GM23338 (cell line): ENCODE measurements at regions not wholly inside any gene's neighbourhood (a gene's known extent, or its start where the extent isn't known, plus 50 kb on each side); places are given as distances from the start of the nearest gene placed in this dataset.

Experiments used
- ATAC-seq: fragments of 200-7000 bp; cut with Tn5 transposase; 3 replicates; pipeline ENCODE4 v1.9.1; 2020
- DNase-seq: peaks from one replicate; pipeline ENCODE4 v3.0.0-alpha.2; 2015; ENCODE audit warnings: low spot score
- H2AFZ ChIP-seq: fragments of 200-600 bp; sonication (generic); 2 replicates; pipeline ENCODE4 v1.8.0; 2016; ENCODE audit warnings: antibody characterized with exemption, mild to moderate bottlenecking, moderate library complexity
- H3F3A ChIP-seq: fragments of 200-600 bp; sonication (generic); replicated peaks from 2 replicates; pipeline ENCODE4 v1.8.0; 2017; ENCODE audit warnings: antibody characterized with exemption, mixed run types, low read depth
- H3K27ac ChIP-seq: fragments of 200-600 bp; sonication (generic); 2 replicates; pipeline ENCODE4 v1.6.1; 2016; ENCODE audit warnings: low read depth
- H3K27me3 ChIP-seq: fragments of 200-600 bp; sonication (generic); 2 replicates; pipeline ENCODE4 v1.8.0; 2016; ENCODE audit warnings: mild to moderate bottlenecking, mixed run types, moderate library complexity; ENCODE audit not compliant: insufficient read depth
- H3K36me3 ChIP-seq: fragments of 200-600 bp; sonication (generic); 2 replicates; pipeline ENCODE4 v1.8.0; 2016; ENCODE audit warnings: mild to moderate bottlenecking; ENCODE audit not compliant: insufficient read depth
- H3K4me1 ChIP-seq: fragments of 200-600 bp; sonication (generic); 2 replicates; pipeline ENCODE4 v1.8.0; 2016; ENCODE audit warnings: mild to moderate bottlenecking, moderate library complexity; ENCODE audit not compliant: insufficient read depth
- H3K4me2 ChIP-seq: fragments of 200-600 bp; sonication (generic); 2 replicates; pipeline ENCODE4 v1.7.1; 2017; ENCODE audit warnings: mixed run types
- H3K4me3 ChIP-seq: fragments of 200-600 bp; sonication (generic); 2 replicates; pipeline ENCODE4 v1.6.1; 2016; ENCODE audit warnings: mixed run types
- H3K79me2 ChIP-seq: fragments of 200-600 bp; sonication (generic); replicated peaks from 2 replicates; pipeline ENCODE4 v1.8.0; 2017; ENCODE audit warnings: mild to moderate bottlenecking; ENCODE audit not compliant: insufficient read depth
- H3K9me2 ChIP-seq: fragments of 200-600 bp; sonication (generic); 2 replicates; pipeline ENCODE4 v1.8.0; 2017; ENCODE audit not compliant: insufficient read depth
- H4K20me1 ChIP-seq: fragments of 200-600 bp; sonication (generic); replicated peaks from 2 replicates; pipeline ENCODE4 v1.8.0; 2017; ENCODE audit warnings: mild to moderate bottlenecking; ENCODE audit not compliant: insufficient read depth
- H3K27ac Mint-ChIP-seq: 2 replicates; pipeline ENCODE4 v1.8.0; 2020; ENCODE audit warnings: inconsistent platforms, mild to moderate bottlenecking, moderate library complexity, mixed read lengths
- H3K27me3 Mint-ChIP-seq: 3 replicates; pipeline ENCODE4 v1.8.0; 2022; ENCODE audit warnings: low read depth, mild to moderate bottlenecking, moderate library complexity, mixed read lengths, inconsistent platforms; ENCODE audit not compliant: insufficient read depth, poor library complexity
- H3K36me3 Mint-ChIP-seq: 3 replicates; pipeline ENCODE4 v1.8.0; 2021; ENCODE audit warnings: low read depth, mild to moderate bottlenecking, inconsistent platforms, moderate library complexity, mixed read lengths
- H3K4me1 Mint-ChIP-seq: 3 replicates; pipeline ENCODE4 v1.8.0; 2020; ENCODE audit warnings: mild to moderate bottlenecking, inconsistent platforms, mixed read lengths
- H3K4me3 Mint-ChIP-seq: 3 replicates; pipeline ENCODE4 v1.8.0; 2021; ENCODE audit warnings: moderate library complexity, mild to moderate bottlenecking, inconsistent platforms, mixed read lengths
- H3K9me3 Mint-ChIP-seq: 3 replicates; pipeline ENCODE4 v1.8.0; 2020; ENCODE audit warnings: moderate library complexity, mild to moderate bottlenecking, inconsistent platforms, mixed read lengths
- CREB1 ChIP-seq: fragments of 250-450 bp; sonication (Bioruptor Pico); IDR thresholded peaks from 2 replicates; pipeline ENCODE4 v1.5.0; 2020; ENCODE audit warnings: low read depth, mild to moderate bottlenecking, moderate library complexity
- EZH2 ChIP-seq: fragments of 200-600 bp; sonication (generic); IDR thresholded peaks from one replicate; pipeline ENCODE4 v1.8.0; 2017; ENCODE audit warnings: antibody characterized with exemption, mild to moderate bottlenecking, low read depth; ENCODE audit not compliant: unreplicated experiment
- EZH2phosphoT487 ChIP-seq: fragments of 200-600 bp; sonication (generic); IDR thresholded peaks from one replicate; pipeline ENCODE4 v1.8.1; 2018; ENCODE audit warnings: antibody characterized with exemption; ENCODE audit not compliant: unreplicated experiment
- JUNB ChIP-seq: IDR thresholded peaks from one replicate; pipeline ENCODE4 v1.6.1; 2016; ENCODE audit warnings: antibody characterized with exemption; ENCODE audit not compliant: unreplicated experiment
- POLR2AphosphoS5 ChIP-seq: IDR thresholded peaks from 2 replicates; pipeline ENCODE4 v1.6.1; 2016; ENCODE audit warnings: antibody characterized with exemption, low read depth
- TF ChIP-seq, protein P1 (sequence below): fragments of 250-450 bp; sonication (Bioruptor Pico); IDR thresholded peaks from 2 replicates; pipeline ENCODE4 v1.5.0; 2020; ENCODE audit warnings: mild to moderate bottlenecking, moderate library complexity
- TF ChIP-seq, protein P2 (sequence below), 2 experiments: fragments of 200-600 bp in 1 of 2; sonication (generic) in 1 of 2; conservative IDR thresholded peaks; 2 replicates each; pipeline versions ENCODE4 v1.5.1 to v1.6.1; 2016 to 2017; ENCODE audit warnings: antibody characterized with exemption in 2 of 2, low read depth in 2 of 2, mild to moderate bottlenecking in 2 of 2, moderate library complexity in 1 of 2
- TF ChIP-seq, protein P3 (sequence below): IDR thresholded peaks from one replicate; pipeline ENCODE4 v1.6.1; 2018; ENCODE audit warnings: antibody characterized with exemption; ENCODE audit not compliant: unreplicated experiment
- TF ChIP-seq, protein P4 (sequence below): IDR thresholded peaks from 2 replicates; pipeline ENCODE4 v1.6.1; 2016; ENCODE audit warnings: antibody characterized with exemption

DNA sequence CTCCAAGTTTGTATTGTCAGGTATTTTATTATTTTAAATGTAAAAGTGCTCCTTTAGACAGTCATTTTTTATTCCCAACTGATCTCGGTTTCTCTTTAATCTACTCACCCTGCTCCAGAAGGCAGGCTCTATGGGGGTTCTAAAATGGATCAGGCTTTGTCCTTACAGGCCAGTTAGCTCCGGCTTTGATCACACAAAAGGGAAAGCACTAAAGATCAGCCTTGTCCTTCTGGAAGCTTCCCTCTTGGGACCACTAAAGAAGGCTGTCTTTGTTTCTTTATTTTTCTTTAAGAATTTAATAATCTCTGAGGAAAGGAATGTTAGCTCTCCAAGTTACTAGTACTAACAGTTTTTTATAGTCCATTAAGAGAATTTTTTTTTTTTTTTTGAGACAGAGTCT lies 560.5 kb upstream of the ZNF717 start:
- Mint-ChIP-seq H3K27me3 (no peaks in the 10 kb centered on the region), H3K9me3 (no peaks in the 10 kb centered on the region), H3K4me3 (no peak overlapping the region), H3K36me3 (no peaks in the 10 kb centered on the region), H3K4me1 (peaks cover 7% of the 10 kb centered on the region; the same call in 2 of the 3 replicates), H3K27ac (0 out of 2 replicates have a peak overlapping the region, but pooled peaks have one; percentile 51)
- TF ChIP-seq, protein P1, sequence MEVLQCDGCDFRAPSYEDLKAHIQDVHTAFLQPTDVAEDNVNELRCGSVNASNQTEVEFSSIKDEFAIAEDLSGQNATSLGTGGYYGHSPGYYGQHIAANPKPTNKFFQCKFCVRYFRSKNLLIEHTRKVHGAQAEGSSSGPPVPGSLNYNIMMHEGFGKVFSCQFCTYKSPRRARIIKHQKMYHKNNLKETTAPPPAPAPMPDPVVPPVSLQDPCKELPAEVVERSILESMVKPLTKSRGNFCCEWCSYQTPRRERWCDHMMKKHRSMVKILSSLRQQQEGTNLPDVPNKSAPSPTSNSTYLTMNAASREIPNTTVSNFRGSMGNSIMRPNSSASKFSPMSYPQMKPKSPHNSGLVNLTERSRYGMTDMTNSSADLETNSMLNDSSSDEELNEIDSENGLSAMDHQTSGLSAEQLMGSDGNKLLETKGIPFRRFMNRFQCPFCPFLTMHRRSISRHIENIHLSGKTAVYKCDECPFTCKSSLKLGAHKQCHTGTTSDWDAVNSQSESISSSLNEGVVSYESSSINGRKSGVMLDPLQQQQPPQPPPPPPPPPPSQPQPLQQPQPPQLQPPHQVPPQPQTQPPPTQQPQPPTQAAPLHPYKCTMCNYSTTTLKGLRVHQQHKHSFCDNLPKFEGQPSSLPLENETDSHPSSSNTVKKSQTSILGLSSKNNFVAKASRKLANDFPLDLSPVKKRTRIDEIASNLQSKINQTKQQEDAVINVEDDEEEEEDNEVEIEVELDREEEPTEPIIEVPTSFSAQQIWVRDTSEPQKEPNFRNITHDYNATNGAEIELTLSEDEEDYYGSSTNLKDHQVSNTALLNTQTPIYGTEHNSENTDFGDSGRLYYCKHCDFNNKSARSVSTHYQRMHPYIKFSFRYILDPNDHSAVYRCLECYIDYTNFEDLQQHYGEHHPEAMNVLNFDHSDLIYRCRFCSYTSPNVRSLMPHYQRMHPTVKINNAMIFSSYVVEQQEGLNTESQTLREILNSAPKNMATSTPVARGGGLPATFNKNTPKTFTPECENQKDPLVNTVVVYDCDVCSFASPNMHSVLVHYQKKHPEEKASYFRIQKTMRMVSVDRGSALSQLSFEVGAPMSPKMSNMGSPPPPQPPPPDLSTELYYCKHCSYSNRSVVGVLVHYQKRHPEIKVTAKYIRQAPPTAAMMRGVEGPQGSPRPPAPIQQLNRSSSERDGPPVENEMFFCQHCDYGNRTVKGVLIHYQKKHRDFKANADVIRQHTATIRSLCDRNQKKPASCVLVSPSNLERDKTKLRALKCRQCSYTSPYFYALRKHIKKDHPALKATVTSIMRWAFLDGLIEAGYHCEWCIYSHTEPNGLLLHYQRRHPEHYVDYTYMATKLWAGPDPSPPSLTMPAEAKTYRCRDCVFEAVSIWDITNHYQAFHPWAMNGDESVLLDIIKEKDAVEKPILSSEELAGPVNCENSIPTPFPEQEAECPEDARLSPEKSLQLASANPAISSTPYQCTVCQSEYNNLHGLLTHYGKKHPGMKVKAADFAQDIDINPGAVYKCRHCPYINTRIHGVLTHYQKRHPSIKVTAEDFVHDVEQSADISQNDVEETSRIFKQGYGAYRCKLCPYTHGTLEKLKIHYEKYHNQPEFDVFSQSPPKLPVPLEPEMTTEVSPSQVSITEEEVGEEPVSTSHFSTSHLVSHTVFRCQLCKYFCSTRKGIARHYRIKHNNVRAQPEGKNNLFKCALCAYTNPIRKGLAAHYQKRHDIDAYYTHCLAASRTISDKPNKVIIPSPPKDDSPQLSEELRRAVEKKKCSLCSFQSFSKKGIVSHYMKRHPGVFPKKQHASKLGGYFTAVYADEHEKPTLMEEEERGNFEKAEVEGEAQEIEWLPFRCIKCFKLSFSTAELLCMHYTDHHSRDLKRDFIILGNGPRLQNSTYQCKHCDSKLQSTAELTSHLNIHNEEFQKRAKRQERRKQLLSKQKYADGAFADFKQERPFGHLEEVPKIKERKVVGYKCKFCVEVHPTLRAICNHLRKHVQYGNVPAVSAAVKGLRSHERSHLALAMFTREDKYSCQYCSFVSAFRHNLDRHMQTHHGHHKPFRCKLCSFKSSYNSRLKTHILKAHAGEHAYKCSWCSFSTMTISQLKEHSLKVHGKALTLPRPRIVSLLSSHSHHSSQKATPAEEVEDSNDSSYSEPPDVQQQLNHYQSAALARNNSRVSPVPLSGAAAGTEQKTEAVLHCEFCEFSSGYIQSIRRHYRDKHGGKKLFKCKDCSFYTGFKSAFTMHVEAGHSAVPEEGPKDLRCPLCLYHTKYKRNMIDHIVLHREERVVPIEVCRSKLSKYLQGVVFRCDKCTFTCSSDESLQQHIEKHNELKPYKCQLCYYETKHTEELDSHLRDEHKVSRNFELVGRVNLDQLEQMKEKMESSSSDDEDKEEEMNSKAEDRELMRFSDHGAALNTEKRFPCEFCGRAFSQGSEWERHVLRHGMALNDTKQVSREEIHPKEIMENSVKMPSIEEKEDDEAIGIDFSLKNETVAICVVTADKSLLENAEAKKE (CRISPR knock-in tag) = no peak
- TF ChIP-seq EZH2 (no peak), EZH2phosphoT487 (no peak), CREB1 (CRISPR knock-in tag) (no peak), JUNB (no peak), POLR2AphosphoS5 (no peak)
- TF ChIP-seq, protein P2, sequence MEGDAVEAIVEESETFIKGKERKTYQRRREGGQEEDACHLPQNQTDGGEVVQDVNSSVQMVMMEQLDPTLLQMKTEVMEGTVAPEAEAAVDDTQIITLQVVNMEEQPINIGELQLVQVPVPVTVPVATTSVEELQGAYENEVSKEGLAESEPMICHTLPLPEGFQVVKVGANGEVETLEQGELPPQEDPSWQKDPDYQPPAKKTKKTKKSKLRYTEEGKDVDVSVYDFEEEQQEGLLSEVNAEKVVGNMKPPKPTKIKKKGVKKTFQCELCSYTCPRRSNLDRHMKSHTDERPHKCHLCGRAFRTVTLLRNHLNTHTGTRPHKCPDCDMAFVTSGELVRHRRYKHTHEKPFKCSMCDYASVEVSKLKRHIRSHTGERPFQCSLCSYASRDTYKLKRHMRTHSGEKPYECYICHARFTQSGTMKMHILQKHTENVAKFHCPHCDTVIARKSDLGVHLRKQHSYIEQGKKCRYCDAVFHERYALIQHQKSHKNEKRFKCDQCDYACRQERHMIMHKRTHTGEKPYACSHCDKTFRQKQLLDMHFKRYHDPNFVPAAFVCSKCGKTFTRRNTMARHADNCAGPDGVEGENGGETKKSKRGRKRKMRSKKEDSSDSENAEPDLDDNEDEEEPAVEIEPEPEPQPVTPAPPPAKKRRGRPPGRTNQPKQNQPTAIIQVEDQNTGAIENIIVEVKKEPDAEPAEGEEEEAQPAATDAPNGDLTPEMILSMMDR (conservative IDR thresholded peaks at IDR 0.05; ENCODE audit: low read depth in 2 of 2) = no peak
- TF ChIP-seq, protein P3, sequence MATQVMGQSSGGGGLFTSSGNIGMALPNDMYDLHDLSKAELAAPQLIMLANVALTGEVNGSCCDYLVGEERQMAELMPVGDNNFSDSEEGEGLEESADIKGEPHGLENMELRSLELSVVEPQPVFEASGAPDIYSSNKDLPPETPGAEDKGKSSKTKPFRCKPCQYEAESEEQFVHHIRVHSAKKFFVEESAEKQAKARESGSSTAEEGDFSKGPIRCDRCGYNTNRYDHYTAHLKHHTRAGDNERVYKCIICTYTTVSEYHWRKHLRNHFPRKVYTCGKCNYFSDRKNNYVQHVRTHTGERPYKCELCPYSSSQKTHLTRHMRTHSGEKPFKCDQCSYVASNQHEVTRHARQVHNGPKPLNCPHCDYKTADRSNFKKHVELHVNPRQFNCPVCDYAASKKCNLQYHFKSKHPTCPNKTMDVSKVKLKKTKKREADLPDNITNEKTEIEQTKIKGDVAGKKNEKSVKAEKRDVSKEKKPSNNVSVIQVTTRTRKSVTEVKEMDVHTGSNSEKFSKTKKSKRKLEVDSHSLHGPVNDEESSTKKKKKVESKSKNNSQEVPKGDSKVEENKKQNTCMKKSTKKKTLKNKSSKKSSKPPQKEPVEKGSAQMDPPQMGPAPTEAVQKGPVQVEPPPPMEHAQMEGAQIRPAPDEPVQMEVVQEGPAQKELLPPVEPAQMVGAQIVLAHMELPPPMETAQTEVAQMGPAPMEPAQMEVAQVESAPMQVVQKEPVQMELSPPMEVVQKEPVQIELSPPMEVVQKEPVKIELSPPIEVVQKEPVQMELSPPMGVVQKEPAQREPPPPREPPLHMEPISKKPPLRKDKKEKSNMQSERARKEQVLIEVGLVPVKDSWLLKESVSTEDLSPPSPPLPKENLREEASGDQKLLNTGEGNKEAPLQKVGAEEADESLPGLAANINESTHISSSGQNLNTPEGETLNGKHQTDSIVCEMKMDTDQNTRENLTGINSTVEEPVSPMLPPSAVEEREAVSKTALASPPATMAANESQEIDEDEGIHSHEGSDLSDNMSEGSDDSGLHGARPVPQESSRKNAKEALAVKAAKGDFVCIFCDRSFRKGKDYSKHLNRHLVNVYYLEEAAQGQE = no peak
- TF ChIP-seq, protein P4, sequence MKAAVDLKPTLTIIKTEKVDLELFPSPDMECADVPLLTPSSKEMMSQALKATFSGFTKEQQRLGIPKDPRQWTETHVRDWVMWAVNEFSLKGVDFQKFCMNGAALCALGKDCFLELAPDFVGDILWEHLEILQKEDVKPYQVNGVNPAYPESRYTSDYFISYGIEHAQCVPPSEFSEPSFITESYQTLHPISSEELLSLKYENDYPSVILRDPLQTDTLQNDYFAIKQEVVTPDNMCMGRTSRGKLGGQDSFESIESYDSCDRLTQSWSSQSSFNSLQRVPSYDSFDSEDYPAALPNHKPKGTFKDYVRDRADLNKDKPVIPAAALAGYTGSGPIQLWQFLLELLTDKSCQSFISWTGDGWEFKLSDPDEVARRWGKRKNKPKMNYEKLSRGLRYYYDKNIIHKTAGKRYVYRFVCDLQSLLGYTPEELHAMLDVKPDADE = no peak
- no peaks in the 10 kb centered on the region for H4K20me1 ChIP-seq
- no peaks in the 10 kb centered on the region for H3K36me3 ChIP-seq
- ATAC-seq = peak; percentile 48; the same call in 1 of the 3 replicates
- DNase-seq = peak; percentile 32
- H3K27me3 ChIP-seq = no peaks in the 10 kb centered on the region
- H3F3A ChIP-seq = no peaks in the 10 kb centered on the region
- no peak overlapping the region for H3K27ac ChIP-seq
- H3K4me3 ChIP-seq = no peak overlapping the region
- no peak overlapping the region for H2AFZ ChIP-seq
- no peaks in the 10 kb centered on the region for H3K9me2 ChIP-seq
- no peaks in the 10 kb centered on the region for H3K79me2 ChIP-seq
- no peaks in the 10 kb centered on the region for H3K4me1 ChIP-seq
- H3K4me2 ChIP-seq = no peak overlapping the region
